Natural killer cell (primary cell): ENCODE measurements at regions not wholly inside any gene's neighbourhood (a gene's known extent, or its start where the extent isn't known, plus 50 kb on each side); places are given as distances from the start of the nearest gene placed in this dataset.

Source experiments
- ATAC-seq, 3 donors: fragments of 150-1000 bp in 2 of 3; fragments of 200-7000 bp in 1 of 3; cut with Tn5 transposase; 1 replicate in 1 of 3; 2 replicates in 2 of 3; pipeline ENCODE4 v1.10.0; 2021; ENCODE audit warnings: mild to moderate bottlenecking in 2 of 3, moderate library complexity in 2 of 3
- DNase-seq, 2 donors: peaks; one replicate each; pipeline versions ENCODE4 v3.0.0 to v3.0.0-alpha.2; 2013 to 2021; ENCODE audit warnings: mixed read lengths in 1 of 2
- H3K27ac ChIP-seq: one replicate; pipeline ENCODE4 v1.5.1; 2013; ENCODE audit warnings: mild to moderate bottlenecking, low read length
- H3K27me3 ChIP-seq: one replicate; pipeline ENCODE4 v1.6.1; 2013; ENCODE audit warnings: low read length; ENCODE audit not compliant: control insufficient read depth, insufficient read depth
- H3K36me3 ChIP-seq: one replicate; pipeline ENCODE4 v1.6.1; 2013; ENCODE audit warnings: low read length; ENCODE audit not compliant: control insufficient read depth, insufficient read depth
- H3K4me1 ChIP-seq: one replicate; pipeline ENCODE4 v1.6.1; 2013; ENCODE audit warnings: low read length; ENCODE audit not compliant: control insufficient read depth, insufficient read depth
- H3K4me3 ChIP-seq: one replicate; pipeline ENCODE4 v1.5.1; 2013; ENCODE audit warnings: low read length
- H3K9me3 ChIP-seq: one replicate; pipeline ENCODE4 v1.6.1; 2013; ENCODE audit warnings: low read length; ENCODE audit not compliant: control insufficient read depth, insufficient read depth
- H3K27ac Mint-ChIP-seq, 2 donors: one replicate each; pipeline ENCODE4 v1.8.0; 2022; ENCODE audit warnings: mild to moderate bottlenecking in 2 of 2, mixed read lengths in 2 of 2, moderate library complexity in 1 of 2
- H3K27me3 Mint-ChIP-seq, 2 donors: one replicate each; pipeline ENCODE4 v1.8.0; 2022; ENCODE audit warnings: low read depth in 2 of 2, mixed read lengths in 2 of 2
- H3K36me3 Mint-ChIP-seq: one replicate; pipeline ENCODE4 v1.8.0; 2022; ENCODE audit warnings: mixed read lengths
- H3K4me1 Mint-ChIP-seq, 2 donors: one replicate each; pipeline ENCODE4 v1.8.0; 2022; ENCODE audit warnings: mixed read lengths in 2 of 2
- H3K4me3 Mint-ChIP-seq: one replicate; pipeline ENCODE4 v1.8.0; 2022; ENCODE audit warnings: mild to moderate bottlenecking, moderate library complexity, mixed read lengths
- H3K9me3 Mint-ChIP-seq, 2 donors: one replicate each; pipeline ENCODE4 v1.8.0; 2022; ENCODE audit warnings: mixed read lengths in 2 of 2
- WGBS: methylation state at CpG from one replicate; pipeline ENCODE4 v1.1.7; 2013; ENCODE audit warnings: missing lambda C conversion rate; ENCODE audit not compliant: insufficient coverage; 5-methylcytosine and 5-hydroxymethylcytosine counted together
- intact Hi-C: fragments of 100-400 bp; cut with micrococcal nuclease; formaldehyde crosslinking; loops from one replicate; pipeline ENCODE4 v1.14.2; 2022
- TF ChIP-seq, protein P1 (sequence below): fragments of 200-600 bp; IDR thresholded peaks from one replicate; pipeline ENCODE4 v1.8.0; 2022; ENCODE audit warnings: antibody characterized with exemption

- Histone ChIP-seq H3K4me3 (no peak overlapping the region), H3K9me3 (no peaks in the 10 kb centered on the region), H3K27me3 (no peaks in the 10 kb centered on the region), H3K36me3 (no peaks in the 10 kb centered on the region), H3K27ac (no peak overlapping the region), H3K4me1 (no peaks in the 10 kb centered on the region)
- H3K4me1 Mint-ChIP-seq = no peaks in the 10 kb centered on the region
- no peaks in the 10 kb centered on the region for H3K36me3 Mint-ChIP-seq
- intact Hi-C loops = no loop called here
- H3K9me3 Mint-ChIP-seq = peaks cover 0 to 4% of the 10 kb centered on the region in 2 donors
- H3K27me3 Mint-ChIP-seq = no peaks in the 10 kb centered on the region
- no peak overlapping the region for H3K27ac Mint-ChIP-seq
- TF ChIP-seq, protein P1, sequence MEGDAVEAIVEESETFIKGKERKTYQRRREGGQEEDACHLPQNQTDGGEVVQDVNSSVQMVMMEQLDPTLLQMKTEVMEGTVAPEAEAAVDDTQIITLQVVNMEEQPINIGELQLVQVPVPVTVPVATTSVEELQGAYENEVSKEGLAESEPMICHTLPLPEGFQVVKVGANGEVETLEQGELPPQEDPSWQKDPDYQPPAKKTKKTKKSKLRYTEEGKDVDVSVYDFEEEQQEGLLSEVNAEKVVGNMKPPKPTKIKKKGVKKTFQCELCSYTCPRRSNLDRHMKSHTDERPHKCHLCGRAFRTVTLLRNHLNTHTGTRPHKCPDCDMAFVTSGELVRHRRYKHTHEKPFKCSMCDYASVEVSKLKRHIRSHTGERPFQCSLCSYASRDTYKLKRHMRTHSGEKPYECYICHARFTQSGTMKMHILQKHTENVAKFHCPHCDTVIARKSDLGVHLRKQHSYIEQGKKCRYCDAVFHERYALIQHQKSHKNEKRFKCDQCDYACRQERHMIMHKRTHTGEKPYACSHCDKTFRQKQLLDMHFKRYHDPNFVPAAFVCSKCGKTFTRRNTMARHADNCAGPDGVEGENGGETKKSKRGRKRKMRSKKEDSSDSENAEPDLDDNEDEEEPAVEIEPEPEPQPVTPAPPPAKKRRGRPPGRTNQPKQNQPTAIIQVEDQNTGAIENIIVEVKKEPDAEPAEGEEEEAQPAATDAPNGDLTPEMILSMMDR = no peak
- DNase-seq = no peak
- no peak for ATAC-seq
- no peak overlapping the region for H3K4me3 Mint-ChIP-seq
- WGBS = 70% methylated on average over 3 of the region's 3 CpGs
These were observed 138.9 kb upstream of the SGCD start for GRCh38 chr5:156188016-156188415.

GRCh38 chr5:156189628-156190027 is 137.3 kb upstream of the SGCD start:
- Histone ChIP-seq H3K4me1 (no peaks in the 10 kb centered on the region), H3K36me3 (no peaks in the 10 kb centered on the region), H3K27me3 (no peaks in the 10 kb centered on the region), H3K27ac (no peak overlapping the region), H3K4me3 (no peak overlapping the region), H3K9me3 (no peaks in the 10 kb centered on the region)
- no peak overlapping the region for H3K27ac Mint-ChIP-seq
- H3K9me3 Mint-ChIP-seq = peaks cover 0 to 4% of the 10 kb centered on the region in 2 donors
- H3K4me3 Mint-ChIP-seq = no peak overlapping the region
- TF ChIP-seq, protein P1 = no peak
- WGBS = 96% methylated on average over 4 of the region's 4 CpGs
- no peaks in the 10 kb centered on the region for H3K27me3 Mint-ChIP-seq
- intact Hi-C loops = no loop called here
- DNase-seq = no peak
- no peak for ATAC-seq
- H3K36me3 Mint-ChIP-seq = no peaks in the 10 kb centered on the region
- no peaks in the 10 kb centered on the region for H3K4me1 Mint-ChIP-seq

DNA sequence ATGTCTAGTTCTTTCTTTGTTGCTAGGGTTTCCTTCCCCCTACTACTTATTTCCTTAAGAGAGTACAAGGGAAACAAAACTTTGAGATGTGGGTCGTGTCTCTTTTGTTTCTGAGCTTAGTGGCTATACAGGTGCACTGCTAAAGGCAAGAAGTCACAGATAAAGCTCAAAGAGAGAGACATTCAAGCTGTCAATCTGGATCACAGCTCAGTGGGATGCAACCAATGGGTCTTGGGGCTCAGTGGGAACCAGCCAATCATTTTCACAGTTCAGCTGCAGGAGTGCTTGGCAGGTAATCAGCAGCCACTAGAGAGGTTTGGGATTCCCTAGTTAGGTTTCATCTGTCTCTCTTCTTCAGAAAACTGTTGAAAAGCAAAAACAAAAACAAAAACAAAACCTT is 135.4 kb upstream of the SGCD start:
- H3K36me3 Mint-ChIP-seq = no peaks in the 10 kb centered on the region
- intact Hi-C loops = no loop called here
- Histone ChIP-seq H3K4me3 (no peak overlapping the region), H3K4me1 (no peaks in the 10 kb centered on the region), H3K27ac (no peak overlapping the region), H3K27me3 (no peaks in the 10 kb centered on the region), H3K9me3 (no peaks in the 10 kb centered on the region), H3K36me3 (no peaks in the 10 kb centered on the region)
- WGBS = 42% methylated on average over 1 of the region's 1 CpG
- peaks cover 0 to 4% of the 10 kb centered on the region in 2 donors for H3K9me3 Mint-ChIP-seq
- no peak for ATAC-seq
- H3K27me3 Mint-ChIP-seq = no peaks in the 10 kb centered on the region
- H3K4me3 Mint-ChIP-seq = no peak overlapping the region
- no peak overlapping the region for H3K27ac Mint-ChIP-seq
- no peaks in the 10 kb centered on the region for H3K4me1 Mint-ChIP-seq
- TF ChIP-seq, protein P1 = no peak
- DNase-seq = no peak

GRCh38 chr5:156197042-156197635 is 129.8 kb upstream of the SGCD start:
- H3K36me3 ChIP-seq = no peaks in the 10 kb centered on the region
- H3K4me3 Mint-ChIP-seq = no peak overlapping the region
- H3K27ac ChIP-seq = no peak overlapping the region
- no peak for ATAC-seq
- no peak overlapping the region for H3K4me3 ChIP-seq
- peaks cover 0 to 2% of the 10 kb centered on the region in 2 donors for H3K9me3 Mint-ChIP-seq
- no peaks in the 10 kb centered on the region for H3K4me1 Mint-ChIP-seq
- no peaks in the 10 kb centered on the region for H3K36me3 Mint-ChIP-seq
- WGBS = 100% methylated on average over 2 of the region's 3 CpGs
- DNase-seq = no peak
- no peaks in the 10 kb centered on the region for H3K27me3 ChIP-seq
- no peaks in the 10 kb centered on the region for H3K9me3 ChIP-seq
- H3K4me1 ChIP-seq = no peaks in the 10 kb centered on the region
- H3K27ac Mint-ChIP-seq = no peak overlapping the region
- intact Hi-C loops = no loop called here
- H3K27me3 Mint-ChIP-seq = no peaks in the 10 kb centered on the region
- TF ChIP-seq, protein P1 = no peak
